ENCODE measurements at regions not wholly inside any gene's neighbourhood (a gene's known extent, or its start where the extent isn't known, plus 50 kb on each side); places are given as distances from the start of the nearest gene placed in this dataset.

GRCh38 chr5:84453405-84453804 lies 68.7 kb upstream of the EDIL3 start:
- H2AK5ac ChIP-seq (ENCODE audit: low read depth, low read length) = no peak overlapping the region
- H3K56ac ChIP-seq (replicated peaks; ENCODE audit: insufficient read length, low read depth, low read length) = no peak overlapping the region
- no peaks in the 10 kb centered on the region for H3K27me3 ChIP-seq (replicated peaks in 1 of 4; ENCODE audit: control insufficient read depth in 3 of 4, extremely low read depth in 1 of 4, insufficient read depth in 3 of 4, low read length in 3 of 4)
- no peak overlapping the region for H3K27ac ChIP-seq (ENCODE audit: low read depth, low read length)
- H3K9me3 ChIP-seq (ENCODE audit: insufficient read depth in 2 of 2, low read depth in 1 of 2, low read length in 1 of 2) = peaks cover 0 to 11% of the 10 kb centered on the region in 2 experiments; a peak in 1 of 4 replicates
- DNase-seq (ENCODE audit: low read depth in 1 of 2, low spot score in 2 of 2) (no peak), FAIRE-seq (no peak)
- no peaks in the 10 kb centered on the region for H4K20me1 ChIP-seq (replicated peaks in 1 of 2; ENCODE audit: control insufficient read depth in 1 of 2, insufficient read depth in 2 of 2, low read length in 2 of 2)
- no peak overlapping the region for H4K91ac ChIP-seq (replicated peaks; ENCODE audit: insufficient read length, low read length)
- no peak overlapping the region for H2BK15ac ChIP-seq (ENCODE audit: low read length)
- H2BK120ac ChIP-seq (replicated peaks; ENCODE audit: low read depth, low read length) = no peak overlapping the region
- no peaks in the 10 kb centered on the region for H3K23me2 ChIP-seq (ENCODE audit: low read depth, low read length)
- H4K8ac ChIP-seq (ENCODE audit: extremely low read depth, insufficient read depth, low read length) = no peak overlapping the region
- no peak overlapping the region for H2BK20ac ChIP-seq (ENCODE audit: low read length)
- H2AFZ ChIP-seq (ENCODE audit: low read length) = no peak overlapping the region
- no peak overlapping the region for H3K4ac ChIP-seq (replicated peaks; ENCODE audit: insufficient read length, low read depth, low read length)
- no peak overlapping the region for H4K5ac ChIP-seq (ENCODE audit: insufficient read length, low read depth, low read length)
- H3K9ac ChIP-seq (replicated peaks in 1 of 4; ENCODE audit: extremely low read depth in 1 of 4, low read depth in 3 of 4, low read length in 3 of 4) = no peak overlapping the region
- H3K23ac ChIP-seq (ENCODE audit: insufficient read length) = no peak overlapping the region
- H3K79me2 ChIP-seq (ENCODE audit: control insufficient read depth in 1 of 2, insufficient read depth in 2 of 2, low read length in 2 of 2) = no peaks in the 10 kb centered on the region
- ChIA-PET POLR2A (ENCODE audit: partially characterized antibody) (no interaction called here), CTCF (ENCODE audit: partially characterized antibody) (interaction anchor here (1.3 kb wide), 1 partner anchor 10 kb away, joined by 3 read pairs; no protein-coding TSS in a partner anchor)
- H3K18ac ChIP-seq (ENCODE audit: extremely low read depth, low read length) = no peak overlapping the region
- TF ChIP-seq CTCF (IDR thresholded peaks at IDR 0.05; ENCODE audit: control extremely low read depth in 1 of 3, insufficient read depth in 1 of 3, low read depth in 1 of 3, low read length in 3 of 3) (no peak), TBP (IDR thresholded peaks at IDR 0.05; ENCODE audit: low read depth, low read length) (no peak), KDM1A (IDR thresholded peaks at IDR 0.05; ENCODE audit: borderline replicate concordance, low read length) (no peak), KDM5A (IDR thresholded peaks at IDR 0.05; ENCODE audit: low read length) (no peak), HDAC6 (IDR thresholded peaks at IDR 0.05; ENCODE audit: low read depth, low read length) (no peak), CREB1 (IDR thresholded peaks at IDR 0.05) (no peak)
- H3K14ac ChIP-seq (ENCODE audit: insufficient read length) = no peak overlapping the region
- no peaks in the 10 kb centered on the region for H3K79me1 ChIP-seq (ENCODE audit: low read depth, low read length)
- H3K4me2 ChIP-seq (ENCODE audit: insufficient read depth in 1 of 2, low read depth in 2 of 2, low read length in 2 of 2) = no peak overlapping the region
- H3K4me1 ChIP-seq (replicated peaks in 1 of 4; ENCODE audit: control insufficient read depth in 3 of 4, insufficient read depth in 4 of 4, low read length in 3 of 4) = no peaks in the 10 kb centered on the region
- H2BK5ac ChIP-seq (ENCODE audit: low read depth, low read length) = no peak overlapping the region
- no peak overlapping the region for H3K4me3 ChIP-seq (ENCODE audit: extremely low read depth in 1 of 4, insufficient read depth in 2 of 4, low read depth in 3 of 4, low read length in 4 of 4)
- H3K36me3 ChIP-seq (ENCODE audit: control insufficient read depth in 2 of 4, insufficient read depth in 4 of 4, low read length in 3 of 4) = no peaks in the 10 kb centered on the region
- no peak overlapping the region for H2BK12ac ChIP-seq (ENCODE audit: low read depth, low read length)

Data from H1 (cell line).